GM18951 (cell line): ENCODE measurements at regions not wholly inside any gene's neighbourhood (a gene's known extent, or its start where the extent isn't known, plus 50 kb on each side); places are given as distances from the start of the nearest gene placed in this dataset.

Experiments
- POLR2A ChIP-seq: IDR thresholded peaks from 4 replicates; pipeline ENCODE4 v1.6.1; 2011; ENCODE audit warnings: mild to moderate bottlenecking; ENCODE audit not compliant: insufficient read length, insufficient read depth; ENCODE audit errors: extremely low read depth
- in situ Hi-C: fragments of 300-500 bp; cut with MboI; formaldehyde crosslinking; loops from one replicate; pipeline ENCODE4 v1.12.0; 2022; ENCODE audit warnings: low sequenced_read_pairs, mixed read lengths, inconsistent platforms; ENCODE audit not compliant: unreplicated experiment

- in situ Hi-C loops, result no loop called here
- no peak for TF ChIP-seq POLR2A
Observed at GRCh38 chr5:133744960-133745308, 132.6 kb upstream of the FSTL4 start.

- in situ Hi-C loops, result no loop called here
- TF ChIP-seq POLR2A, result no peak
Observed at GRCh38 chr5:133744051-133744959, 132.0 kb upstream of the FSTL4 start.

GRCh38 chr5:133742431-133742988 lies 130.2 kb upstream of the FSTL4 start:
- no peak for TF ChIP-seq POLR2A
- in situ Hi-C loops, result no loop called here

- in situ Hi-C loops, result no loop called here
- no peak for TF ChIP-seq POLR2A
Observed at GRCh38 chr5:133741818-133742355, 129.5 kb upstream of the FSTL4 start.

GRCh38 chr5:133741396-133741795 lies 129.1 kb upstream of the FSTL4 start:
- TF ChIP-seq POLR2A, result no peak
- in situ Hi-C loops, result no loop called here

GRCh38 chr5:133739181-133739780 lies 126.9 kb upstream of the FSTL4 start:
- TF ChIP-seq POLR2A, result no peak
- in situ Hi-C loops, result no loop called here

GRCh38 chr5:133738271-133738670 lies 125.9 kb upstream of the FSTL4 start:
- TF ChIP-seq POLR2A, result no peak
- in situ Hi-C loops, result no loop called here

GRCh38 chr5:133736512-133736911 lies 124.2 kb upstream of the FSTL4 start:
- no peak for TF ChIP-seq POLR2A
- in situ Hi-C loops, result no loop called here

- TF ChIP-seq POLR2A, result no peak
- in situ Hi-C loops, result no loop called here
Observed at GRCh38 chr5:133735346-133735745, 123.0 kb upstream of the FSTL4 start.

- in situ Hi-C loops, result no loop called here
- TF ChIP-seq POLR2A, result no peak
Observed at GRCh38 chr5:133734916-133735315, 122.6 kb upstream of the FSTL4 start.

- TF ChIP-seq POLR2A, result no peak
- in situ Hi-C loops, result no loop called here
Observed at GRCh38 chr5:133732536-133732935, 120.2 kb upstream of the FSTL4 start.

- in situ Hi-C loops, result no loop called here
- TF ChIP-seq POLR2A, result no peak
Observed at GRCh38 chr5:133731951-133732350, 119.6 kb upstream of the FSTL4 start.

GRCh38 chr5:133730866-133731265 lies 118.5 kb upstream of the FSTL4 start:
- no peak for TF ChIP-seq POLR2A
- in situ Hi-C loops, result no loop called here
